GM11168 (cell line): ENCODE measurements at regions not wholly inside any gene's neighbourhood (a gene's known extent, or its start where the extent isn't known, plus 50 kb on each side); places are given as distances from the start of the nearest gene placed in this dataset.
"Not testable (repeated sequence)": the region's sequence is repeated elsewhere in the genome, so short reads cannot be mapped to it uniquely, and the experiment has no call there.

Experiments used
- in situ Hi-C: fragments of 300-500 bp; cut with MboI; formaldehyde crosslinking; loops from one replicate; pipeline ENCODE4 v1.12.0; 2022; ENCODE audit warnings: low sequenced_read_pairs; ENCODE audit not compliant: unreplicated experiment

- in situ Hi-C loops: no loop called here
These were observed 438.0 kb upstream of the PMFBP1 start for GRCh38 chr16:72609933-72610332.

GRCh38 chr16:72609066-72609465 is 437.1 kb upstream of the PMFBP1 start:
- in situ Hi-C loops: no loop called here

DNA sequence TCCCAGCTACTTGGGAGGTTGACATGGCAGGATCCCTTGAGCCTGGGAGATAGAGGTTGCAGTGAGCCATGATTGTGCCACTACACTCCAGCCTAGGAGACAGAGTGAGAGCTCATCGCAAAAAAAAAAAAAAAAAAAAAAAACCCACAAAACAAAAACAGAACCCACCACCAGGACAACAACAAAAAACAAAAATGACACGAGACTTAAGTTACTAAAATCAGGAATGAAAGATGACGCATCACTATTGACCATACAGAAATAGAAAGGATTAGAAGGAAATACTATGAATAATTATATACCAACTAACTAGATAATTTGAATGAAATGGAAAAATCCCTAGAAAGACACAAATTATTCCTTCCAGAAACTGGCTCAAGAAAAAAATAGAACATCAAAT is 432.4 kb upstream of the PMFBP1 start:
- in situ Hi-C loops: no loop called here

GRCh38 chr16:72602499-72602898 is 430.5 kb upstream of the PMFBP1 start:
- in situ Hi-C loops: no loop called here

DNA sequence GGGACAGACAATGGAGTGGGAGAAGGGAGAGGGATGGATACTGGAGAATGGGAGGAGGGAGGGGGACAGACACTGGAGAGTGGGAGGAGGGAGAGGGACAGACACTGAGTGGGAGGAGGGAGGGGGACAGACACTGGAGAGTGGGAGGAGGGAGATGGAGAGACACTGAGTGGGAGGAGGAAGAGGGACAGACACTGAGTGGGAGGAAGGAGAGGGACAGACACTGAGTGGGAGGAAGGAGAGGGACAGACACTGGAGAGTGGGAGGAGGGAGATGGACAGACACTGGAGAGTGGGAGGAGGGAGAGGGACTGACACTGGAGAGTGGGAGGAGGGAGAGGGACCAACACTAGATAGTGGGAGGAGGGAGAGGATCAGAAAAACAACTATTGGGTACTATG is 426.7 kb upstream of the PMFBP1 start:
- in situ Hi-C loops: loop anchor here (5.0 to 10.0 kb wide), 2 partner anchors 46 to 64 kb away; no protein-coding TSS in a partner anchor

- in situ Hi-C loops: loop anchor here (5.0 to 10.0 kb wide), 2 partner anchors 47 to 64 kb away; no protein-coding TSS in a partner anchor
These were observed 426.0 kb upstream of the PMFBP1 start for GRCh38 chr16:72597938-72598337.

DNA sequence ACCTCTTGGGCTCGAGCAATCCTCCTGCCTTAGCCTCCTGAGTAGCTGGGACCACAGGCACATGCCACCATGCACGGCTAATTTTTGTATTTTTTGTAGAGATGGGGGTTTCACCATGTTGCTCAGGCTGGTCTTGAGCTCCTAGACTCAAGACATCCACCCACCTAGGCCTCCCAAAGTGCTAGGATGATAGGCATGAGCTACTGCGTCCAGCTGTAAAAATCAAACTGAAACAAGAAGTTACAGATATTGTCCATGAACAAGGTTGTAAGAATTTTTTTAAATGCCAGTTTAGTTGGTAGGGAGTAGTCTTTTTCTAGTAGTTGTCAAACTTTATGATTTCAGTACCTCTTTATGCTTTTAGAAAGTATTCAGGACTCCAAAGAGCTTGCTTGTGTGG is 424.4 kb upstream of the PMFBP1 start:
- in situ Hi-C loops: loop anchor here (5.0 to 10.0 kb wide), 2 partner anchors 48 to 66 kb away; no protein-coding TSS in a partner anchor

- in situ Hi-C loops: loop anchor here (10.0 kb wide), 1 partner anchor 54 kb away; no protein-coding TSS in a partner anchor
These were observed 418.4 kb upstream of the PMFBP1 start for GRCh38 chr16:72590151-72590937.

GRCh38 chr16:72588551-72588950 is 416.6 kb upstream of the PMFBP1 start:
- in situ Hi-C loops: no loop called here

DNA sequence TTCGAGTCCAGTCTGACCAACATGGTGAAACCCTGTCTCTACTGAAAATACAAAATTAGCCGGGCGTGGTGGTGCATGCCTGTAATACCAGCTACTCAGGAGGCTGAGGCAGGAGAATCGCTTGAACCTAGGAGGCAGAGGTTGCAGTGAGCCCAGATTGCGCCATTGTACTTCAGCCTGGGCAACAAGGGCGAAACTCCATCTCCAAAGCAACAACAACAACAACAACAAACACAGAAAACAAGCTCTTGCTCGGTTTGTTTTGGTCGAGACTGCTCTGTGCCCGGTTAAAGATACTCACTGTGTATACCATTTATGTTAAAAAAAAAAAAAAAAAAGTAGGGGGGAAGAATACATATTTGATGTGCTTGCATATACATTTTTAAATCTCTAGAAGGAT is 406.1 kb upstream of the PMFBP1 start:
- in situ Hi-C loops: not testable (repeated sequence)

DNA sequence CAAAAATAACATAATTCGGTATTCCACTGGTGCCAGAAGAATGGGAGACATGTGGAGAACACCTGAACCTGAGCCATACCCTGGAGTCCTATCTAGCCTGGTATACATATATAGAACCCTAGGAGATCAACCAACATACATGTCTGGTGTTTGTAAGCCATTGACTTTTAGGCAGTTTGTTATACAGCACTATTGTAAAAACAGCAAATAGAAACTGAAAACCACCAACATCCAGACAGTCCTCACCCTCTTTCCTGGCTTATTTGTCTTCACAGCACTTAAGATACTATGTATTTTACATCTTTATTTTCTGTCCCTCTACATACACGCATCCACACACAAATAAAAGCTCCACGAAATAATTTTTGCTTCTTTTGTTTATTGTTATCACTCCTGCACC is 404.2 kb upstream of the PMFBP1 start:
- in situ Hi-C loops: no loop called here

DNA sequence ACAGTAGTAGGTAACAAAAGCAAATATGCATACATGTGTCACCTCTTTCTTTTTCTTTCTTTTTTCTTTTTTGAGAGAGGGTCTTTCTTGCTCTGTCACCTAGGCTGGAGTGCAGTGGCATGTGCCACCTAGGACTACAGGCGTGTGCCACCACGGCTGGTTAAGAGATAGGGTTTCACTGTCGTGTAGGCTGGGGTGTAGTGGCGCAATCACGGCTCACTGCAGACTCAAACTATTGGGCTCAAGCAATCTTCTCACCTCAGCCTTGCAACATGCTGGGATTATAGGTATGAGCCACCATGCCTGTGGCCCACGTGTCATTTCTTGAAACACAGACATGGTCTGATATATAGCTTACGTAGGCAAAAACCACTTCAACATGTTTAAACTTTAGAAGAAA is 397.7 kb upstream of the PMFBP1 start:
- in situ Hi-C loops: no loop called here

DNA sequence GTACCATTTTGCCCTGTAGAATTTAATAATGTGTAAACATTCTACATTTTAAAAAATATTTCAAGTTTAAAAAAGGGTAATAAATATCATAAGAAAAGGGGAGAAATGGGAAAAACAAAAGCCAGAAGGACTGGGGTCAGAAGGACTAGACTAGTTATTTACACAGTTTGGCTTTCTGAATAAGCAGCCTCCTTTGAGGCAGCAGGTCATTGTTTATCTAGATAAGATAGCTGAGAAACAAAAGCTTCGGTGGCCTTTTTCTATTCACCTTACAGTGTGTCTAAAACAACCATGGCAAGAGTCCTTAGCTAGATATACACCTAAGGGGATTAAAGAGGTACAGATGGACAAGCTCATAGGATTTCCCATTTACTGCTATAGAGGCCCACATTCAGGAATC is 396.5 kb upstream of the PMFBP1 start:
- in situ Hi-C loops: no loop called here

DNA sequence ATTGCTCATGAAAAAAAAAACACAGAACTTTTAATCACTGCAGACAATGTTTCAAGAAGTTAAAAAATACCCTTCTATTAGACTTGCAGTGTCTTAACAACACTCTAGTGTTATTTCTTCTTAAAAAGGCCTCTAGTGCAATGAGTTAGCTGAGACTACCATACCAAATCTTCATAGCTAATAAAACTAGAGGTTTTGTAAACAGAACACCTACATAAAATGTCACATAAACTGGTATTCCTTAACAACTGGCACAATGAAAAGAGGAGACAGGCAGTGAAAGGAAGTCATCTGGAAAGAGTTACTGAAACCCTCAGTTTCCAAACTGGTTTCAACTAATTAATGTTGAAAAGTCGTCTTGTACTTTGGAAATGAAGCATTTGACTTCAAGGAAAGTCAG is 394.2 kb upstream of the PMFBP1 start:
- in situ Hi-C loops: no loop called here

- in situ Hi-C loops: no loop called here
These were observed 393.2 kb upstream of the PMFBP1 start for GRCh38 chr16:72565106-72565505.

DNA sequence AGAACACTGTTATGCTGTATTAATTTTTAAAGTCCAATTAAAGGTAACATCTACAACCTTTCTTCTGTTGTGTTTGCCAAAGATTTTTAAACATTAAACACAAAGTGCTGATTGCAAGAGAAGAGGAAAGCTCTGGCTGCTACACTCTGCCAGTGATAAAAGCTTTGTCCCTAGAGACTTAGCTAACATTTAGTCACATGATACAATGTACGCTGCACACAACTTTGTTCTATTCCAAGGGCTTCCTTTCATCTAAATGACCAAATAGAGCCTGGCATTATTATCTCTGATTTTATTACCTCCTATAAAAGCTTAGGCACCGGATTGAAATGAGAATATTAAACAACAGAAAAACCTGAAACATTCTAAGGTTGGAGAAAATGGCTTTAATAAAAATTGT is 388.7 kb upstream of the PMFBP1 start:
- in situ Hi-C loops: no loop called here

- in situ Hi-C loops: no loop called here
These were observed 386.5 kb upstream of the PMFBP1 start for GRCh38 chr16:72558501-72558900.

DNA sequence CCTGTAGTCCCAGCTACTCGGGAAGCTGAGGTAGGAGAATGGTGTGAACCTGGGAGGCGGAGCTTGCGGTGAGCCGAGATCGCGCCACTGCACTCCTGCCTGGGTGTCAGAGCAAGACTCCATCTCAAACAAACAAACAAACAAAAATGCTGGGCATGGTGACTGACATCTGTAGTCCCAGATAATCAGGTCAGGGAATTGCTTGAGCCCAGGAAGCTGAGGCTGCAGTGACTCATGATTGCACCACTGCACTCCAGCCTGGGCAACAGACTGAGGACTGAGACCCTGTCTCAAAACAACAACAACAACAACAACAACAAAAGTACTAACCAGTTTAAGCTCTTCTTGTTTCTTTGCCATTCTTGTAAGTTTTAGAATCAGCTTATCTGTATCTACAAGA is 383.0 kb upstream of the PMFBP1 start:
- in situ Hi-C loops: no loop called here

DNA sequence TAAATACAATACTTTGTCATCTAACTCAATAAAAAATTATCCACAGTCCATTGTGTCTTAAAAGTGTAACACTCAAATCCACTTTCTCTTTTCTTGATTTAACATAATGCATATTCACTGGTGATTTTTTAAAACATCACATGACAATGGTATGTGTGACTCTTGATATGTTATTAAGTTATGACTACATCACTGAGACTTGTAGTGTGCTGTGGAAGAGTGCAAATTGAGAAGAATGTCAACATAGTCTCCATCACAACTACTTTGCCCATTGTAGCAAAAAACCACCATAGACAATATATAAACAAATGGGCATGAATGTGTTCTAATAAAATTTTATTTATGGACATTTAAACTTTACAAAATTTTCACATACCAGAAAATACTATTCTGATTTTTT is 380.7 kb upstream of the PMFBP1 start:
- in situ Hi-C loops: no loop called here

DNA sequence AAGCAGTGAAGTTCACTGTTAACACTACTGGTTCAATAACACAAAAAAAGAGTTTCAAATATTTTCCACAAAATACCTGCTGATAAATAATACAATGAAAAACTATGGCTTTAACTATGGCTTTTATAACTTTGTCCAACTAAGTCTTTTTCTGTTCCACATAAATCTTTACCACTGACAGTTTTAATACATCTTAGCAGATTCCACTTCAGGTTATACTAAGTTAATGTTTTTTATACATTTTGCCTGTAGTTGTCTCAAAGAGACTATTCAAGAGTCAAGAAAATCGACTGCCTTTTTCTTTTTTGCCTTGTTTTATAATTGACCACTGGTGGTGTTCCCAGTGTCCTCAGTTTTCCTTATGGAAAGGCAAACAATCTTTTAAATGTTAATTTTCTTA is 379.7 kb upstream of the PMFBP1 start:
- in situ Hi-C loops: no loop called here

DNA sequence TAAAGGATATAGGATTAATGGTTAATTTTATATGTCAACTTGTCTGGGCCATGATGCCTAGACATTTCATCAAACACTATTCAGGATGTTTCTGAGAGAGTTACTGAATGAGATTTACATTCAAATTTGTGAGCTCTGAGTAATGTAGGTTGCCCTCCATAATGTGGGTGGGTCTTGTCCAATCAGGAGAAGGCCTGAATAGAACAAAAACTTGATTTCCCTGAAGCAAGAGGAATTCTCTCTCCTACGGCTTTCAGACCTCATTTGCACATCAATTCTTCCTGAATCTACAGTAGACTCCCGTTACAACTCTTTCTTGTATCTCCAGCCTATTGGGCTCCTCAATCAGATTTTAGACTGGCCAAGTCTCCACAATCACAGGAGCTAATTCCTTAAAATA is 377.9 kb upstream of the PMFBP1 start:
- in situ Hi-C loops: no loop called here

GRCh38 chr16:72542102-72542501 is 370.1 kb upstream of the PMFBP1 start:
- in situ Hi-C loops: no loop called here
